ENCODE measurements at regions not wholly inside any gene's neighbourhood (a gene's known extent, or its start where the extent isn't known, plus 50 kb on each side); places are given as distances from the start of the nearest gene placed in this dataset.

DNA sequence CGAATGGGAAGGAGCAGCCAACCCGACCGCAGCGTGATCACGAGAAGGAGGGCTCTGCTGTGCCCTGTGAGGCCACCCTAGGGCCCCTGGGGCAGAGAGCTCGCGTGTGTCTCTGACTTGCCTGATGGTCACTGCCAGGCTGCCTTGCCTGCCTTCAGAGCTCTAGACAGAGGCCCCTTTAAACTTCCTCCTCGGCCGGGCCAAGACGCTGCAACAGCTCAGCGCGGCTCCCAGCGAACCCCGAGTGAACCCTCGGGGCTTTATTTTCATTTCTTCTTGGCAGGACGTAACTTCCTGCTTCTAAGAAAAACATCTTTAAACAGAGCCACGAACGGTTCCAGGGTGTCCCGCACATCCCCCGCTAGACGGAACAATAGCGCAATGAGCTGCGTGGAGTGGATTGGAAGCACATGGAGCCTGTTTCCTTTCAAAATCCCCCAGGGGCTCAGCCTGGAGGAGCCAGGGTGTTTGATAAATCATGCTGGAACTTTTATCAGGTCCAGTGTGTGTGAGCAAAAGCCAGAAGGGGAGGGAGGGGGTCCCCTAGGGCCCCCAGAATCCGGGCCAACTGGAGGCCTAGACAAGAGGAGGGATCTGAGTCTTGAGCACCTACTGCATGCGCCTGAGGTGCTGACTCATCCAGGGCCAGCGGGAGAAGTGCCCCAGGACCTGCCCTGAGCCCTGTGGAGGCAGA lies 134.1 kb upstream of the GDF10 start:
- DNase-seq, result peak in 42 of 51 donors; percentile 7 to 76 (median 38)

DNA sequence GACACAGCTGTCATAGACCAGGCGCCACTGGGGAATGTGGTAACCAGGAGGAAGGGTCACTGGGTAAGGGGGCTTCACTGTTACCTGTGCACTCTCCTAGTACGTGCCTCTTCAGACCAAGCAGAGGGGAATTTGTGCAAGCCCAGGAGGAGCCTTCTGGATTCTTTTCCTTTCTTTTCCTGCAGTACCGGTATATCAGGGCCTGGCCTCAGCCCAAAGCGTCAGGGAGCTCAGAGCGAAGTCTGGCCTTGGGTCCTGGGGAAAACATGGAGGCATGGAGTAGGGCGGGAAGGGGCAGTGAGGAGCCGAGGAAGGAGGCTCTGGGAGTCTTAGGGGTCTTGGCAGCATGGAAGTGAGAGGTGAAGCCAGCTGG lies 133.6 kb upstream of the GDF10 start:
- no peak for DNase-seq

DNA sequence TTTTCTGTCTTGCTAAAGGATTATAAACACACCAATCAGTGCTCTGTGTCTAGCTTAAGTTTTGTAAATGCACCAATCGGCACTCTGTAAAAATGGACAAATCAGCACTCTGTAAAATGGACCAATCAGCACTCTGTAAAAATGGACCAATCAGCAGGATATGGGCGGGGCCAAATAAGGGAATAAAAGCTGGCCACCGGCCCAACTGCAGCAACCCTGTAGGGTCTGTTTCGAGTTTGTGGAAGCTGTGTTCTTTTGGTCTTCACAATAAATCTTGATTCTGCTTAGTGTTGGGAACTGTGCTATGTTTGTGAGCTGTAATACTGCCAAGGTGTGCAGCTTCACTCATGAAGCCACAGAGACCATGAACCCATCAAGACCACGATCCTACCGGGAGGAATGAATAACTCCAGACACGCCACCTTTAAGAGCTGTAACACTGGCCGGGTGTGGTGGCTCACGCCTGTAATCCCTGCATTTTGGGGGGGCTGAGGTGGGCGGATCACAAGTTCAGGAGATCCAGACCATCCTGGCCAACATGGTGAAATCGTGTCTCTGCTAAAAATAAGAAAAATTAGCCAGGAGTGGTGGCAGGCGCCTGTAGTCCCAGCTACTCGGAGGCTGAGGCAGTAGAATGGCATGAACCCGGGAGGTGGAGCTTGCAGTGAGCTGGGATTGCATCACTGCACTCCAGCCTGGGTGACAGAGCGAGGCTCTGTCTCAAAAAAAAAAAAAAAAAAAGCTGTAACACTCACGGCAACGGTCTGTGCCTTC lies 133.0 kb upstream of the GDF10 start:
- DNase-seq, result peak in 1 of 51 donors; percentile 5

DNA sequence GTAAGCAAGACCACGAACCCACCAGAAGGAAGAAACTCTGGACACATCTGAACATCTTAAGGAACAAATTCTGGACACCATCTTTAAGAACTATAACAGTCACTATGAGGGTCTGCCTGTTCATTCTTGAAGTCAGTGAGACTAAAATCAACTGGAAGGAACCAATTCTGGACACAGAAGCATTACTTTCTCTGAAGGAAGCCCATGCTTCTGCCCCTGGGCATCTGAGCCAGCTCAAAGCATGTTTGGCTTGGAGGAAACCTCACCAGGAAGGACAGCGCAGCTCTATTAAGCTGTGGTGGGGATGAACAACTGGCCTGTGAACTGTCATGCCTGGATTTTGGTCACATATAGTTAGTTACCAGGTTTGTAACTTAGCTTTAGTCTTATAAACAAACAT lies 132.4 kb upstream of the GDF10 start:
- DNase-seq, result no peak

DNA sequence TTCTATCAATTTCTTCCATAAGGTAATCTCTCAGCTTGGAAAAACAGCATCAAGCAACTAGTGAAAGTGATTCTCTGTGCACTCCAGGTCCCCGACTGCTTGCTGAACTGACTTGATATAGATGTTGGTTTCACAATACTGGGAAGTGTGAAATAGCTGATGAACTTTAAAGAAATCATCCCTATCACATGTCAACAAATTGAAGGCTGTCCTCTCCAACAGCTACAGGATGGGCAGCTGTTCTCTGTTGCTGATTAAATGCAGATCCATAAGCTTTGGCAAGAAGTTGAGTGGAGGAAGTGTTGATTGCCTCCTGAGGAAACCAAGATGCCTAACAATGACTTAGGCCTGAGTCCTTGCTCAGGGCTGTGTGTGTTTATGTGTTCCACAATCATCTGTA lies 130.4 kb upstream of the GDF10 start:
- DNase-seq, result no peak

DNA sequence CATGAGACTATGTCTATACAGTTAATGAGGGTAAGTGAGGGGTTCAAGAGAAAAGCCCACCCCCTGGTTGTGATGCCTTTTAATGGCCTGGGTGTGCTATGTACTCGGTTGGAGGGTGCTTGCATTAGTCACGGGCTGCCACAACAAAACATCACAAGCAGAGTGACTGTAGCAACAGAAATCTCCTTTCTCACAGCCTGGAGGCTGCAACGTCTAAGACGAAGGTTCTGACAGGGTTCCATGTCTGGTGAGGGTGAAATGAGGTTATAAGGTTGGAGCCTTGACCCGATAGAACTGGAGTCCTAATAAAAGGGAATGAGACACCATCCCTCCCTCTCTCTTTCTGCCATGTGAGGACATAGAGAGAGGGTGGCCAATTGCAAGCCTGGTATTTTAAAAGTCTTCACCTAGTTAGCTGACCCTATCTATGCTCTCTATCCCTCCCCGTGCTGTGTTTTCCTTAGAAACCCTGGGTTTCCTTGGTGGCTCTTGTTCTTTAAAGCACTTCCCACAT lies 126.0 kb upstream of the GDF10 start:
- no peak for DNase-seq

DNA sequence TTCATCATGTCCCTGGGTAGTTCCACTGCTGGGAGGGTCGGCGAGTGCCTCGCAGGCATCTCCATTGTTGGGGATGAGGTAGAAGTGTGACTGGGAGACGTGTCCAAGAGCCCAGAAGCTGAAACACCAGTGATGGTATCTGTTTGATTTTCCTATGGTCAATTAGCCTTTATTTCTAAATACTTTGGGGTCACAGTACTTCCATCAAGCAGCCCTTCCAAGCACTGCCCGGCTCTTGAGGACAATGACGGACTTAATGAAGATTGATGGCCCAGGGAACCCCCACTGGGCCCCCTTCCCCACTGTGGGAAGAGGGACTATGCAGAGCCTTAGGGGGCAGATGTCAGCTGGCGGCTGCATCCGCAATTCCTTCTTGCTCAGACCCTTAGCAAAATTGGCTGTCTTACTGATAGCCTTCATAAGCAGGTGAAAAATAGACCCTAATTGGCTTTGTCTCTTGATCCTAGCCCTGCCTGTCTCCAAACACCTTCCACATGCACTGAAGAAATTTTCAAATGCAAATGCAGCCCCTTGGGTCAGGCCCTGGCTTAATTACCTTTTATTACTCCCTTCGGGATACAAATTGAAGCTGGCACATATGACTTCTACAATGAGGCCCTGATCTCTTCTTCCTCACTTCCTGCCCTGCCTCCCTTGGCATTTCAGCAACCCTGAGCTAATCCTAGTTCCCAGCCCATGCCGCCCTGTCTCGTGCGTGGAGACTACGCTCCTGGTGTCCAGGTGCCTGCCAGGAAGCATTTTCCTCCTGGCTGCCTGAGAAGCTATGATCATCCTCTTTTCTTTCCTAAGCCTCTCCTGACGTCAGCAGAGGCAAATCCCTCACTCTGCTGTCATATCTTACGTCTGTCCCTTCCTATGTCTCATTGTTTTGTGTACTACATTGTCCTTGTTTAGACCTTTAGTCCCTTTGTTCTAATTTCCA lies 124.5 kb upstream of the GDF10 start:
- DNase-seq, result no peak

DNA sequence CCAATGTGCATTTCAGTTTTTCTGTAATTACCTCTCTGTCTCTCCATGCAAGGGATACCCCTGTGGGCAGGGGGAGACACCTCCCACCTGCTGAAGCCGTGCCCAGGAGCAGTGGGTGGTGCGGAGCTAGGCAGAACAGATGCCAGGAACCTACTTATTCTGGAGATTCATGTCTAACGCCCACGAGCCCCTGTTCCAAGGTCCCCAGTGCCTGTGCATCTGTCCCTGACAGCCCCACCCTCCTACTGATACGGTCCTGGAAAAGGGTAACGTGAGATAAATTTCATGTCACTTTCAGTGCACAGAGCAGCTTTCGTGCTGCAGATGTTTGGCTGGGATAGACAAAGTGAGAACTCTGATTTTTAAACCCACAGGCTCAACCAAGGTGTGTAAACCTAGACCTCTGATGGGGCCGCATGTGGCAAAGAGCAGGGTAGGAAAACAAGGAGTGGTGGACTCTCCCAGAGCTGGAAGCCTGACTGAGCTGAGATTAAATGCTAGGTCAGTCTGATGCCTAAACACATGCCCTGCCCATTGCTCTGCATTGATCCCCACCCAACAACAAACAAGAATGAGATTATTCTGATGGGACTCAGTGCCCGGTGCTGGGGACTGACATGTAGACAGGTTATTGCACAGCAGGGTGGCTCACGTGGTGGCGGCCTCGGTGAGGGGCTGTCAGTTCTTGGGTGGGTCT lies 123.6 kb upstream of the GDF10 start:
- peak in 1 of 51 donors; percentile 13 for DNase-seq

DNA sequence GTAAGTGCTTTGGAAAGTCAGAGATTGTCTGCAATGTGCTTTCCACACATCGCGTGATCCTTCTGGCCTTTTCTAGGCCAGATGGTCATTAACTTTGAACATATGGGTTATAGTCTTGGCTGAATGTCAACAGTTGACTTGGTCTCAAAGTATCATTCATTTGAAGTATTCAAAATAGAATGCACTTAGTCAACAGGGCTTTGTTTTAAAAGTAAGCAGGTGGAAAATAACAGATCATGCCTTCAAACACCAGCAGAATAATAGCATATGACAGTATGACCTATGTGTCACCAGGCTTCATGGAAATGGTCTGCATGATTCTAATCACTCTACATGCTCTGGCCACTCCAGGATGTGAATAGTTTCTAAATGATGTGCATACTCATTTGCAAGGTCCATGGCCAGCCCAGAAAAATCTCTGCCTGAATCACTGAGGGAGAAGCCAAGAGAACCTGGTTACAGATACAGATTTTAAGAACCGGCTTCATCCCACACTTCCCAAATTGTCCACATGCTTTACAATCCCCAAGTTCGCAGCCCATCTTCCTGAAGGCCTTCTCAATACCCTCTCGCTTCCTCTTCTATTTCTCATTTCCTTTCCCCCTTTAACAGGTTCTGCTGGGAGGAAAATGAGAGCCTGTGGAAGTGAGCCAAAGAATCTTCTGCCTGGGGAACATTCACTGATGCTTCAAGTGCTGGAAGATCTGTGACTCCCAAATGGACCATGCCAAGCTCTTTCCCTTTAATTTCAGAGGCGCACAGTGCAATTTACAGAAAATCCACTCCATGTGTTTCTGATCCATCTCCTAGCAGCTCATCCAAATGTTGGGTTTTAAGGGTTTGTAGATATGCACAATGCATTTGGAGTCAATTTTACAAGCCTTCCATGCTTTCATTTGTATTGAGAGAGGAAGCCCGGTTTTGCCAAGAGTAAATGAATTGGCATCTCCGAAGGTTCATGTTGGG lies 122.8 kb upstream of the GDF10 start:
- DNase-seq, result peak in 1 of 51 donors; percentile 6

DNA sequence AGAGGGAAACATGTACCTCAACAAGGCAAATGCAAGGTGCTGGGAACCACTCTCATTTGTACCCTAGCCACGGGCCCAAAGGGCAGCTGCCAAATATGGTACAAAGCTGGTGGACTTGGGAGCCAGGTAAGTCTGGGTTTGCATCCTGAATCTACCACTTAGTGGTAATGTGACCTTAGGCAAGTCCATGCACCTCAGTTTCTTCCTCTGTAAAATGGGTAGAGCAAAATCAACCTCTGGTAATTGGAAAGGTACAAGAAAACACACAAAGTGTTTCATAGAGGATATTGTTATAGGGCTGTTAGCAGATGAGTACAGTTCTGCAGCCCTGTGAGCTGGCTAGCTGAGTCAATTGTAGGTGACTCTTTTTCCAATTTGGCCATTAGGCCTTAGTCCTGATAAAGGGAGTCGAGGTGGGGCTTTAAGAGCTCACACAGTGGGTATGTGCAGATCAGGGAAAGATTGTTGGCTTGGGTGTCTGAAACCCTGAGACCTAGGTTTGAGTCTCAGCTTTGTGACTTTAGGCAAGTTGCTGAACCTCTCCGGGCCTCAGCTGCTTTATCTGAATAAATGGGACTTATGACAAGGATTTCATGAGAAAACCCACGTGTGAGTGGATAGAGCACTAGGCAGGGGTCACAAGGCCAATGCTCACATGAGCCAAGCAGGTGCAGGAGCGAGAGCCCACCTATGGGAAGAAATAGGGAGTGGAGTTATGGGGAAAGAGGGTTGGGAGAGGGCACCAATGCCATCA lies 121.3 kb upstream of the GDF10 start:
- DNase-seq, result no peak

DNA sequence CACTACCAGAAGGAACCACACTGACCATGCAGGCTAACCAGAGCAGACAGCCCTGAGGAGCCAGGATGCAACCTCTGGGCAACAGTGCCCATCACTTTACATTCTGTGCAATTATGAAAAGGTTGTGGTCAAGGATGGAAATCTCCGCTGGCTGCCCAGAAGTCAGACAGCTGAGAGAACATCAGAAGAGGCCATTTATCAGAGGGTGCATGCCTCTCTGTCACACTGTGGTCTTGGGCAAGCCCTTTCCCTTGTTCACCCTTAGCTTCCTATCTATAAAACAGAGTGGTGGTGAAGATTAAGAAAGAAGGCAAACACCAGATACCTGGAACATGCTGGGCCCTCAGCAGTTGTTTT lies 120.7 kb upstream of the GDF10 start:
- no peak for DNase-seq

DNA sequence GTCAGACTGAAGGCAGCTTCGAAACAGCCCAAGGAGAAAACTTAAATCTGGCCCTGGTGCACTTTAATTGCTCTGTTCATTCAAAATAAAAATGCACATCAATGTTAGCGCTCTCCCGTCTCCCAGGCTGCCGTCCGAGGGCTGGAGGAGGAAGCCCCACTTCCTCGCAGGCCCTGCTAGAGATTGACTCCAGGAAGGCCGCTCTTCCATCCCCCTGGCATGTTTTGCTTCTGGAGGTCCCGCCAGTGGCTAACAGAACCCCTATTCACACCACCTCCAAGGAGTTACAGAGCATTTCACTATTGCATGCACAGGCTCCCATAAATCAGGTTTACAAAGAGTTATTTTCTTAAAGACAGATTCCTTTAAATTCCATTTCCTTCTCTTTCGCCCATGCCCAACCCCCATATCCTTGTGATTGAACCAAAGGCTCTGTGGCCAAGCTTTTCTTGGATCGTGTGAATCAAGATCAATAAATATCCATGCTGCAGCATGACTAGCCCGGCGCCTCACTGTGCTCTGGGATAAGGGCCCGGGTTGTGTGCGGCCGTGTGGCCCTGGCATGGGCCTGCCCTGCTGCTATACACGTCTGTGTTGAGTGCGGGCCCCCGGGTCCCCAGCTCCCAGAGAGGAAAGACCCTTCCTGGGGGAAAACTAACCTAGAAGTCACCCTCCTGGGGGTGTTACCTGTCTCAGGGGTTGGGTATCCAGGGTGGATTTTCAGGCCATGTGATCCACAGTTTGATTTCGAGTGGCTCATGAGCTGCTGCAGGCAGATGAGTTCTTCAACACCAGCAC lies 118.7 kb upstream of the GDF10 start:
- DNase-seq, result no peak

DNA sequence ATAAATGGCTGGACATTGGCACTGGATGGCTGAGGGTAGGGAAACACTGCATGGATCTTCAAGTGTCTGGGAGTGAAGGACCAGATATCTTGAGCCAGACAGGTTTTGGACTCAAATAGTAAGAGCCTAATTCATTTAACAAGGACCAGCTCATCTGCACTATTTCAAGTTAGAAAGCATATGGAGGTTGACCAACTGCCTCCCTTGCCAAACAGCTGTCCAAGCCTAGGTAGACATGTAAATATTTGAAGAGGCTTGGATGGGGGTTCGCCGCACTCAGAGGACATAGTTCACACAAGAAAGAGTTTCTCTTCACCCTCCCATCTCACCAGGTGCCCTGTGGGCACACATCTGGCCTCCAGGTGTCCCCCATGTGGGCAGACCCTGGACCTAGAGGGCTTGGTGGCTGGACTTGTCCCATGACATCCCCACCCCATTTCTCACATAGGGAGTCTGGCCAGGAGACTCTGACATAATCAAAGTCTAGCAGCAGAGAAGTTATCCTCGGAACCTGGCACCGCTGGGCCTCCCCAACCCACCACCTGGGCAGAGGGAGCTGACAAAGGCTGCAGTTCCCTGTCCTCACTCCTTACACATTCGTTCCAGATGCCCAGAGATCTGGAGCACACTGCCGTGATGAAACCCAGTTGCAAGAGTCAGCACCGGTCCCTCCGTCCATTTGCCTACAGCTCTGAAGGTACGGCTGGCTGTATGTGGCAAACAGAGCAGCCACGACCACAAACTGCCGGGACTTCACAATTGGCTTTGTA lies 116.9 kb upstream of the GDF10 start:
- DNase-seq, result no peak

DNA sequence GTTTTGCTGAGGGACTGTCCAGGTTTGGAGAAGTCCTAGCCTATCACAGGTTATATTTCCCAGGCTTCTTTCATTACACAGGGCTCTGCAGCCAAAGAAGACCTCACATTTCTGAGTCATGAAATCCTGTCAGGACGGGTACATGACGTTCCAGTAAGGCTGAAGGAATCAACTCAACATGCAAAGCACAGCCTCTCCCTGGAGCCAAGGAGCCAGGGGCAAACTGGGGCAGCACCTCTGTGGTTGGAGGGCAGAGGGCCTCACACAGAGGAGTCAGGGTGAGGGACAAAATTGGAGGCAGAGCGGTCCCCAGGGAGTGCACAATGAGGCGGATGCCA lies 116.3 kb upstream of the GDF10 start:
- DNase-seq, result no peak

DNA sequence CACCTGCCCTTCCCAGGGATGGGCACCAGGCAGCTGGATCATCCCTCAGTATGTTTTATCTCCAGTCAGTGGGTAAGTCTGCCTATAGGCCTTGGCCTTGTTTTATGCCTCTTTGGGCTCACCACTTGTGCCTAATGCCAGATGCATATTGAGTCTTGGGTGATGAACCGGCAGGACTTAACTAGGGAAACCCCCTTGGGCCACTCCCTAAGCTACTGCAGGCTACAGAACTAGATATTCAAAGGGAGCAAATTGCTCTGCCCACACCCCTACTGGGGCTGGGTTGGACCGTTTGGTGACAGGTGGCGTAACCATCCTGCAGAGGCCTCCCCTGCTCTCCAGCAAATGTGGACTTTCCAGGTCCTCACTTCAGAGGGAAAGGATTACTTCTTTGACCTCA lies 115.7 kb upstream of the GDF10 start:
- DNase-seq, result no peak

DNA sequence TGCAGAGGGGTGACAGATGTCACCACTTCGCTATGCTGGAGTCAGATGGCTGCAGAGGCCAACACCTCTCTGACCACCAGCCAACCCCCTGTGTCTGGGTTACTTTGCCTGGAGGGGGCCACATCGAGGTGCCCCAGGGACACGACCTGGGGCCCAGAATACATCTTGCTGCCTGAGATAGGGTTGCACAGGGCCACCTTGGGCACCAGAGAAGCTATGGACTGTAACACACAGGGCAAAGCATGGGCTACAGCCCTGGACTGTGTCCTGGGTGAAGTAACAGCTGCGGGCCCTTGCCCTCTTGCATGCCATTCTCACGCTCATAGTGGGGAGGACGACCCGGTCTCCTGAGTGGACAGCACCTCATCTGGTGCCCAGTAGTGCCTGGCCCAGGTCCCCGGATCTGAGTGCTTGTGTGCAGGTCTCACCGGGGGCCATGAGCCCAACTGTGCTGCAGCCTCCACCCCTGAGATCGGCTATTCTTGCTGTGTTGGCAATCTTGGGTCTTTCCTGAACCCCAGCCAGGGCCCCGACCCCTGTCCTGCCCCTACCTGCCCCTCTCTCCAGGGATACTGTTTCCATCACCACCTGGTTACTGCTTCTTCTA lies 115.2 kb upstream of the GDF10 start:
- no peak for DNase-seq

DNA sequence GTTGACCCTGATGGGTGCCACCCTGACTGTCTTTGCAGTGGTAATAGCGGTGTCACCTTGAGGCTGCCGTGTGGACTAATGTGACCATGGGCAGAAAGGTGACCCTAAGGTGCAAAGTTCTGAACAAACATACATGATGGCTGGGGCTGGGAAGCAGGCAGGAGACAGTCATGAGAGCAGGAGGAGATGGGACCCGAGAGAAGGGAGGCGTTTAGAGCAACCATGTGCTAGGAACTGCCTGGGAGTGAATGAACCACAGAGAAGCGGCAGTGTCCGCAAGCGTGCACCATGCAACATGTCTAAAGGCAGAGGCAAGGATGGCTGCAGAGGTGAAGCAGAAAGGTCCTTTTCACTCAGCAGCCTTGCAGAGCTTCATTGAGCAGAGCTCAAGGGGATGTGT lies 113.1 kb upstream of the GDF10 start:
- no peak for DNase-seq
